Uterus (tissue), 3 donors: ENCODE measurements at regions not wholly inside any gene's neighbourhood (a gene's known extent, or its start where the extent isn't known, plus 50 kb on each side); places are given as distances from the start of the nearest gene placed in this dataset.
"Not testable (repeated sequence)": the region's sequence is repeated elsewhere in the genome, so short reads cannot be mapped to it uniquely, and the experiment has no call there.

Experiments
- DNase-seq, 2 donors: peaks; one replicate each; pipeline ENCODE4 v3.0.0-alpha.2; 2019 to 2020
- H3K27ac ChIP-seq, 2 donors: fragments of 200-600 bp; sonication (generic); 1 replicate in 1 of 2; 2 replicates in 1 of 2; pipeline ENCODE4 v1.5.1; 2016 to 2018
- H3K27me3 ChIP-seq, 2 donors: fragments of 200-600 bp; sonication (generic); one replicate each; pipeline ENCODE4 v1.5.1; 2018 to 2019; ENCODE audit warnings: control low read depth in 1 of 2
- H3K36me3 ChIP-seq, 2 donors: fragments of 200-600 bp; sonication (generic); one replicate each; pipeline ENCODE4 v1.5.1; 2019; ENCODE audit warnings: control low read depth in 1 of 2
- H3K4me1 ChIP-seq, 2 donors: fragments of 200-600 bp; sonication (generic); one replicate each; pipeline ENCODE4 v1.5.1; 2018 to 2019; ENCODE audit warnings: control low read depth in 1 of 2
- H3K4me3 ChIP-seq, 2 donors: fragments of 200-600 bp; sonication (generic); 1 replicate in 1 of 2; 2 replicates in 1 of 2; pipeline ENCODE4 v1.5.1; 2018 to 2019; ENCODE audit warnings: mild to moderate bottlenecking in 1 of 2
- H3K9me3 ChIP-seq, 2 donors: fragments of 200-600 bp; sonication (generic); one replicate each; pipeline ENCODE4 v1.5.1; 2019; ENCODE audit warnings: control low read depth in 1 of 2
- CTCF ChIP-seq, 4 experiments: fragments of 200-600 bp in 2 of 4; fragments of 450-650 bp in 2 of 4; sonication (generic) in 2 of 4; IDR thresholded peaks; one replicate each; pipeline ENCODE4 v1.5.1; 2016 to 2019; ENCODE audit warnings: antibody characterized with exemption in 4 of 4, mild to moderate bottlenecking in 2 of 4, moderate library complexity in 1 of 4
- POLR2A ChIP-seq, 2 donors: fragments of 450-650 bp; IDR thresholded peaks; one replicate each; pipeline ENCODE4 v1.6.1; 2016; ENCODE audit warnings: antibody characterized with exemption in 2 of 2, mild to moderate bottlenecking in 1 of 2, moderate library complexity in 1 of 2
- intact Hi-C: fragments of 100-400 bp; cut with DNase I; formaldehyde crosslinking; loops from one replicate; pipeline ENCODE4 v1.15.1; 2023; ENCODE audit warnings: low total_unique reads
- donor health status: DM: yes; HTN: yes; CAD: no.

- intact Hi-C loops = no loop called here
- no peak overlapping the region for H3K4me3 ChIP-seq
- no peaks in the 10 kb centered on the region for H3K27me3 ChIP-seq
- no peak for TF ChIP-seq CTCF (IDR thresholded peaks at IDR 0.05)
- TF ChIP-seq POLR2A (IDR thresholded peaks at IDR 0.05) = no peak
- H3K36me3 ChIP-seq = no peaks in the 10 kb centered on the region
- no peaks in the 10 kb centered on the region for H3K4me1 ChIP-seq
- no peaks in the 10 kb centered on the region for H3K9me3 ChIP-seq
- no peak overlapping the region for H3K27ac ChIP-seq
- no peak for DNase-seq
Measured at GRCh38 chr4:112747036-112747435, 110.1 kb downstream of the LARP7 start.

GRCh38 chr4:112748352-112748878, 111.5 kb downstream of the LARP7 start:
- Histone ChIP-seq H3K4me3 (no peak overlapping the region), H3K27me3 (no peaks in the 10 kb centered on the region), H3K27ac (no peak overlapping the region), H3K4me1 (no peaks in the 10 kb centered on the region), H3K9me3 (no peaks in the 10 kb centered on the region), H3K36me3 (no peaks in the 10 kb centered on the region)
- intact Hi-C loops = no loop called here
- TF ChIP-seq POLR2A (IDR thresholded peaks at IDR 0.05) = no peak
- no peak for TF ChIP-seq CTCF (IDR thresholded peaks at IDR 0.05)
- DNase-seq = no peak

GRCh38 chr4:112750749-112751148, 113.8 kb downstream of the LARP7 start:
- H3K9me3 ChIP-seq, H3K27ac ChIP-seq, DNase-seq, intact Hi-C loops, H3K27me3 ChIP-seq, H3K36me3 ChIP-seq, H3K4me1 ChIP-seq, H3K4me3 ChIP-seq: not testable (repeated sequence)

GRCh38 chr4:112751447-112751846, 114.5 kb downstream of the LARP7 start:
- intact Hi-C loops = no loop called here
- TF ChIP-seq CTCF (IDR thresholded peaks at IDR 0.05) = no peak
- Histone ChIP-seq H3K4me3 (no peak overlapping the region), H3K36me3 (no peaks in the 10 kb centered on the region), H3K4me1 (no peaks in the 10 kb centered on the region), H3K27me3 (no peaks in the 10 kb centered on the region), H3K27ac (no peak overlapping the region), H3K9me3 (no peaks in the 10 kb centered on the region)
- DNase-seq = no peak

GRCh38 chr4:112752061-112752460, 115.1 kb downstream of the LARP7 start:
- intact Hi-C loops = no loop called here
- Histone ChIP-seq H3K36me3 (no peaks in the 10 kb centered on the region), H3K27me3 (no peaks in the 10 kb centered on the region), H3K27ac (no peak overlapping the region), H3K4me3 (no peak overlapping the region), H3K9me3 (no peaks in the 10 kb centered on the region), H3K4me1 (no peaks in the 10 kb centered on the region)
- TF ChIP-seq POLR2A (IDR thresholded peaks at IDR 0.05) = no peak
- DNase-seq = no peak

- TF ChIP-seq CTCF (IDR thresholded peaks at IDR 0.05) (no peak), POLR2A (IDR thresholded peaks at IDR 0.05) (no peak)
- Histone ChIP-seq H3K27ac (no peak overlapping the region), H3K27me3 (no peaks in the 10 kb centered on the region), H3K9me3 (no peaks in the 10 kb centered on the region), H3K36me3 (no peaks in the 10 kb centered on the region), H3K4me1 (no peaks in the 10 kb centered on the region), H3K4me3 (no peak overlapping the region)
- no peak for DNase-seq
- intact Hi-C loops = no loop called here
Measured at GRCh38 chr4:112752510-112752909, 115.6 kb downstream of the LARP7 start.
